ENCODE measurements at regions not wholly inside any gene's neighbourhood (a gene's known extent, or its start where the extent isn't known, plus 50 kb on each side); places are given as distances from the start of the nearest gene placed in this dataset.
"Not testable (repeated sequence)": the region's sequence is repeated elsewhere in the genome, so short reads cannot be mapped to it uniquely, and the experiment has no call there.

- H3K27ac Mint-ChIP-seq (ENCODE audit: unreplicated experiment); H3K9me3 Mint-ChIP-seq (ENCODE audit: low read depth); DNase-seq (ENCODE audit: low spot score); H3K36me3 Mint-ChIP-seq (ENCODE audit: low read depth); H3K4me3 Mint-ChIP-seq (ENCODE audit: unreplicated experiment); H3K27me3 Mint-ChIP-seq (ENCODE audit: low read depth); H3K4me1 Mint-ChIP-seq (ENCODE audit: low read depth): not testable (repeated sequence)
- peak; percentile 41 for TF ChIP-seq CTCF (IDR thresholded peaks at IDR 0.05)
Observed at GRCh38 chr15:30799565-30799964, 104.2 kb upstream of the FAN1 start.

- H3K4me3 Mint-ChIP-seq (ENCODE audit: unreplicated experiment); H3K36me3 Mint-ChIP-seq (ENCODE audit: low read depth); H3K27ac Mint-ChIP-seq (ENCODE audit: unreplicated experiment); H3K9me3 Mint-ChIP-seq (ENCODE audit: low read depth); H3K4me1 Mint-ChIP-seq (ENCODE audit: low read depth); H3K27me3 Mint-ChIP-seq (ENCODE audit: low read depth); DNase-seq (ENCODE audit: low spot score): not testable (repeated sequence)
- peak; percentile 68 for TF ChIP-seq CTCF (IDR thresholded peaks at IDR 0.05)
Observed at GRCh38 chr15:30801140-30801895, 102.4 kb upstream of the FAN1 start.

- H3K27ac Mint-ChIP-seq (ENCODE audit: unreplicated experiment); DNase-seq (ENCODE audit: low spot score); H3K4me1 Mint-ChIP-seq (ENCODE audit: low read depth): not testable (repeated sequence)
Observed at GRCh38 chr15:30802001-30802400, 101.7 kb upstream of the FAN1 start.

GRCh38 chr15:30803703-30804102 lies 100.0 kb upstream of the FAN1 start:
- not testable (repeated sequence) for H3K9me3 Mint-ChIP-seq (ENCODE audit: low read depth); H3K36me3 Mint-ChIP-seq (ENCODE audit: low read depth); H3K4me3 Mint-ChIP-seq (ENCODE audit: unreplicated experiment); DNase-seq (ENCODE audit: low spot score); H3K27me3 Mint-ChIP-seq (ENCODE audit: low read depth); H3K4me1 Mint-ChIP-seq (ENCODE audit: low read depth); H3K27ac Mint-ChIP-seq (ENCODE audit: unreplicated experiment)

More at GRCh38 chr15:30802001-30802400, 101.7 kb upstream of the FAN1 start:
- not testable (repeated sequence) for H3K36me3 Mint-ChIP-seq (ENCODE audit: low read depth); H3K4me3 Mint-ChIP-seq (ENCODE audit: unreplicated experiment); H3K27me3 Mint-ChIP-seq (ENCODE audit: low read depth); H3K9me3 Mint-ChIP-seq (ENCODE audit: low read depth)

- Mint-ChIP-seq H3K27me3 (ENCODE audit: low read depth) (no peaks in the 10 kb centered on the region), H3K9me3 (ENCODE audit: low read depth) (no peaks in the 10 kb centered on the region), H3K36me3 (ENCODE audit: low read depth) (no peaks in the 10 kb centered on the region), H3K4me1 (ENCODE audit: low read depth) (no peaks in the 10 kb centered on the region), H3K27ac (ENCODE audit: unreplicated experiment) (no peak overlapping the region), H3K4me3 (ENCODE audit: unreplicated experiment) (no peak overlapping the region)
- DNase-seq (ENCODE audit: low spot score): no peak
- TF ChIP-seq CTCF (IDR thresholded peaks at IDR 0.05): no peak
Observed at GRCh38 chr15:30816430-30816829, 87.3 kb upstream of the FAN1 start.

- DNase-seq (ENCODE audit: low spot score); H3K4me3 Mint-ChIP-seq (ENCODE audit: unreplicated experiment); H3K27ac Mint-ChIP-seq (ENCODE audit: unreplicated experiment); H3K36me3 Mint-ChIP-seq (ENCODE audit: low read depth); H3K4me1 Mint-ChIP-seq (ENCODE audit: low read depth); H3K27me3 Mint-ChIP-seq (ENCODE audit: low read depth); H3K9me3 Mint-ChIP-seq (ENCODE audit: low read depth): not testable (repeated sequence)
Observed at GRCh38 chr15:30823068-30823813, 80.5 kb upstream of the FAN1 start.
